HUES6 (cell line): ENCODE measurements at regions not wholly inside any gene's neighbourhood (a gene's known extent, or its start where the extent isn't known, plus 50 kb on each side); places are given as distances from the start of the nearest gene placed in this dataset.
"Not testable (repeated sequence)": the region's sequence is repeated elsewhere in the genome, so short reads cannot be mapped to it uniquely, and the experiment has no call there.

ENCODE experiments used
- H3K27ac ChIP-seq: 2 replicates; pipeline ENCODE4 v1.7.0; 2013; ENCODE audit warnings: low read depth, mild to moderate bottlenecking, low read length, inconsistent platforms
- H3K27me3 ChIP-seq: 2 replicates; pipeline ENCODE4 v1.6.1; 2013; ENCODE audit warnings: low read length; ENCODE audit not compliant: control insufficient read depth, insufficient read depth
- H3K36me3 ChIP-seq: 2 replicates; pipeline ENCODE4 v1.6.1; 2013; ENCODE audit warnings: low read length; ENCODE audit not compliant: control insufficient read depth, insufficient read depth
- H3K4me1 ChIP-seq: 2 replicates; pipeline ENCODE4 v1.6.1; 2013; ENCODE audit warnings: low read length; ENCODE audit not compliant: control insufficient read depth, insufficient read depth
- H3K4me3 ChIP-seq: 2 replicates; pipeline ENCODE4 v1.5.1; 2013; ENCODE audit warnings: low read depth, low read length
- H3K9ac ChIP-seq: one replicate; pipeline ENCODE4 v1.6.1; 2013; ENCODE audit warnings: mild to moderate bottlenecking, low read length
- H3K9me3 ChIP-seq: 2 replicates; pipeline ENCODE4 v1.6.1; 2013; ENCODE audit warnings: low read depth, low read length; ENCODE audit not compliant: control insufficient read depth, insufficient read depth

GRCh38 chr6:58121616-58122015 is 804.2 kb downstream of the PRIM2 start:
- H3K9ac ChIP-seq, H3K9me3 ChIP-seq, H3K4me3 ChIP-seq: not testable (repeated sequence)

GRCh38 chr6:58123770-58124169 is 806.3 kb downstream of the PRIM2 start:
- not testable (repeated sequence) for H3K9ac ChIP-seq, H3K4me1 ChIP-seq, H3K36me3 ChIP-seq, H3K27ac ChIP-seq, H3K4me3 ChIP-seq, H3K9me3 ChIP-seq, H3K27me3 ChIP-seq

More at GRCh38 chr6:58121616-58122015, 804.2 kb downstream of the PRIM2 start:
- not testable (repeated sequence) for H3K27me3 ChIP-seq, H3K4me1 ChIP-seq, H3K36me3 ChIP-seq, H3K27ac ChIP-seq

DNA sequence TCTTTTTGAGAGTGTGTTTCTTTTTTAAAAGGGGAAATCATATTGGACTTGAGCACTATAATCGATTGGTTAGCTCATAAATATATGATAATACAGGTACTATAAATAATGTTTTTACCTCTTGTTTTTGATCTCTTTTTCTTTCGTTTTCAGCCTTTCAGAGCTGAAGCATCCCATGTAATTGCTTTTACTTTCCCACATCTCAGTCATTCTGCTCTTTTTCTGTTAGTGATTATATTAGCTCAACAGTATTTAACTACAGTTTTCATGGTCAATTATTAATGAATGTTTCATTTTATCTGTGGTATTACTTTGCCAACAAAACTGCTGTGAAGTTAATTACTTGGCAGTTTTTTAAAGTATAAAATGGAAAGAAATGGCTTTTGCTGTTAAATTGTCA is 811.1 kb downstream of the PRIM2 start:
- H3K9me3 ChIP-seq, H3K27me3 ChIP-seq, H3K9ac ChIP-seq, H3K27ac ChIP-seq, H3K36me3 ChIP-seq, H3K4me1 ChIP-seq, H3K4me3 ChIP-seq: not testable (repeated sequence)

DNA sequence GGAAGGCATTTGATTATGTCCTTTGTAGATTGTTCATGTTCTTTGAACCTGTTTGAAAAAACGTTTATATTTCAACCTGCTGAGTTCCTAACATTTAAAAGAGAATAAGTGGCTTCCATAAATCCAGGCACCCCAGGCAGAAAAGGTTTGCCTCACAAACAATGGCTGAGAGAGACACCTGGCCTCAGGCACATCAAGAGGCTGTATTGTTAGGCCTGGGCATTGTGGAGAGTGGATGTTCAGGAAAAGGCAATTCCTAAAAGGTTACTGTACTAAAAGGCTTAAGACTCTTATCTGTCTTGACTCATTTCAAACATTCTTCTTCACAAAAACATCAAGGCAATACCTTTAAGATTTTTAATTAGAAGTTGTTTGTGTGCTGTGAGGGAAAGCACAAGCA is 811.7 kb downstream of the PRIM2 start:
- not testable (repeated sequence) for H3K4me1 ChIP-seq, H3K36me3 ChIP-seq, H3K4me3 ChIP-seq, H3K9ac ChIP-seq, H3K27ac ChIP-seq, H3K9me3 ChIP-seq, H3K27me3 ChIP-seq

GRCh38 chr6:58139746-58140145 is 822.3 kb downstream of the PRIM2 start:
- not testable (repeated sequence) for H3K36me3 ChIP-seq, H3K4me1 ChIP-seq, H3K9ac ChIP-seq, H3K9me3 ChIP-seq, H3K27me3 ChIP-seq, H3K4me3 ChIP-seq, H3K27ac ChIP-seq

- H3K4me3 ChIP-seq, H3K36me3 ChIP-seq, H3K27ac ChIP-seq: not testable (repeated sequence)
Measured at GRCh38 chr6:58171025-58171424, 853.6 kb downstream of the PRIM2 start.

DNA sequence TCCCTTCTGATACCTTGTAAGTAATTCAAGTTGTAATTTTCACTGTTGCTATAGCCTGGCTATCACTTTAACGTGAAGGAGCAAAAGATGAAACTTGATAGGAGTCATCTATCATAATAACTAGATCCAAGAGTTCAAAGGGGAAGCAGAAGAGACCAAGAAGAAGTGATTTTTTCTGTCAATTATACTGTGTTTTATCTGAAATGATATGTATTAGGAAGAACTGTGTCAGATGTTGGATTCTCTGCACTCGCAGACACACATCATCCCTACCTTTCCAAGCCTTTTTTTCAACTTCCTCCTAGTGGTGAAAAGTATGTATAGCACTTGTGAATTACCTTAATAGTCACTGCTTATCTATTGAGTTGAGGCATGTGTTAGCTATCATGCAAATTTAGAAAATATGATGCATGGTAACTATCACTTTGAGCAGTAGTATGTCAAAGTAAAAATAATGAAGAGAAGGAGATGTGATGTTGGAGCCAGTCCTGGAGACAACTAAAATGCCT is 864.2 kb downstream of the PRIM2 start:
- not testable (repeated sequence) for H3K27ac ChIP-seq, H3K9ac ChIP-seq, H3K4me3 ChIP-seq, H3K4me1 ChIP-seq, H3K27me3 ChIP-seq, H3K9me3 ChIP-seq, H3K36me3 ChIP-seq

More at GRCh38 chr6:58171025-58171424, 853.6 kb downstream of the PRIM2 start:
- H3K4me1 ChIP-seq, H3K9ac ChIP-seq, H3K27me3 ChIP-seq, H3K9me3 ChIP-seq: not testable (repeated sequence)

DNA sequence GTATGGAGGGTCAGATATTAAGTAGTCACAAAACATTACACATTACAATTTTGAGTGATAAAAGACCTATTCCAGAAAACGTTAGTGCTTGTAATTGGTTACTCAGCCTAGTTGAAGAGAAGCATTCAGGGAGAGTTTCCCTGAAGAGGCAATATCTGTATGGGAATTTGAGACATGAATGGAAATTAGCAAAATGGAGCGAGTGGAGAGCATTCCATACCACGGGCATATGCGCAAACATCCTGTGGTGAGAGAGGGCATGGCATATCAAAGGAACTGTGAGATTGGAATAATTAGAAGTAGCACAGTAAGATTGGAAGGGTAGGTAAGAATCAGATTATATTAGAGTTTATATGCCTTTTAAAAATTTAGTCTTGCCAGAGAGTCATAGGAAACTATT is 867.9 kb downstream of the PRIM2 start:
- H3K4me3 ChIP-seq, H3K9ac ChIP-seq, H3K27me3 ChIP-seq, H3K27ac ChIP-seq, H3K36me3 ChIP-seq, H3K4me1 ChIP-seq, H3K9me3 ChIP-seq: not testable (repeated sequence)

DNA sequence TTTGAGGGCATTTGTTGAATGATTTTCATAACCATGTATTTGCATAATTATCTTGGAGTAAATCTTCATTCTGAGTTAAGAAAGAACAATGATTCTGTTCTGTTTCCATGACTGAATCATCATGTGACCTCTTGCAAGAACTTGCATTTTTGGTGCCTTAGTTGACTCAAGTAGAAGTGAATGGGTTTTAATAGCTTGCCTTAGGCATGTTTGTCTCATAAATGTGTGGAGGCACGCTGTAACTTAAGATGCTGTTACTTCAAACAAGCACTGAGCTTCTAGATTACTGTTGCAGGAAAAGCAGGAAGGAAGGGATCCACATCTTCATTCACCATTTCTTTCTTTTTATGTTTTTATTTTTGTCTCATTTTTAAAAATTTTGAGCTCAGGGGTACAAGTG is 875.8 kb downstream of the PRIM2 start:
- not testable (repeated sequence) for H3K4me1 ChIP-seq, H3K36me3 ChIP-seq, H3K27ac ChIP-seq, H3K9ac ChIP-seq, H3K4me3 ChIP-seq, H3K9me3 ChIP-seq, H3K27me3 ChIP-seq

GRCh38 chr6:58198301-58198700 is 880.9 kb downstream of the PRIM2 start:
- Histone ChIP-seq H3K27me3 (no peaks in the 10 kb centered on the region), H3K9me3 (no peaks in the 10 kb centered on the region), H3K27ac (no peak overlapping the region), H3K4me3 (no peak overlapping the region), H3K4me1 (no peaks in the 10 kb centered on the region), H3K36me3 (no peaks in the 10 kb centered on the region), H3K9ac (no peak overlapping the region)

- H3K9me3 ChIP-seq, result peaks cover 22% of the 10 kb centered on the region; the same call in 1 of the 2 replicates
- not testable (repeated sequence) for H3K36me3 ChIP-seq, H3K4me1 ChIP-seq, H3K4me3 ChIP-seq, H3K9ac ChIP-seq, H3K27ac ChIP-seq, H3K27me3 ChIP-seq
Measured at GRCh38 chr6:58237124-58237523, 919.7 kb downstream of the PRIM2 start.

GRCh38 chr6:58238421-58238820 is 921.0 kb downstream of the PRIM2 start:
- H3K4me1 ChIP-seq, H3K4me3 ChIP-seq, H3K27me3 ChIP-seq, H3K9ac ChIP-seq, H3K36me3 ChIP-seq, H3K27ac ChIP-seq: not testable (repeated sequence)
- H3K9me3 ChIP-seq, result peaks cover 18% of the 10 kb centered on the region; the same call in 1 of the 2 replicates
